GM23338 (cell line): ENCODE measurements at regions not wholly inside any gene's neighbourhood (a gene's known extent, or its start where the extent isn't known, plus 50 kb on each side); places are given as distances from the start of the nearest gene placed in this dataset.
A peak's percentile ranks its signal among the peaks of the same experiment; 100 is the strongest.

Experiments
- ATAC-seq: fragments of 200-7000 bp; cut with Tn5 transposase; 3 replicates; pipeline ENCODE4 v1.9.1; 2020
- DNase-seq: peaks from one replicate; pipeline ENCODE4 v3.0.0-alpha.2; 2015; ENCODE audit warnings: low spot score
- H2AFZ ChIP-seq: fragments of 200-600 bp; sonication (generic); 2 replicates; pipeline ENCODE4 v1.8.0; 2016; ENCODE audit warnings: antibody characterized with exemption, mild to moderate bottlenecking, moderate library complexity
- H3F3A ChIP-seq: fragments of 200-600 bp; sonication (generic); replicated peaks from 2 replicates; pipeline ENCODE4 v1.8.0; 2017; ENCODE audit warnings: antibody characterized with exemption, mixed run types, low read depth
- H3K27ac ChIP-seq: fragments of 200-600 bp; sonication (generic); 2 replicates; pipeline ENCODE4 v1.6.1; 2016; ENCODE audit warnings: low read depth
- H3K27me3 ChIP-seq: fragments of 200-600 bp; sonication (generic); 2 replicates; pipeline ENCODE4 v1.8.0; 2016; ENCODE audit warnings: mild to moderate bottlenecking, mixed run types, moderate library complexity; ENCODE audit not compliant: insufficient read depth
- H3K36me3 ChIP-seq: fragments of 200-600 bp; sonication (generic); 2 replicates; pipeline ENCODE4 v1.8.0; 2016; ENCODE audit warnings: mild to moderate bottlenecking; ENCODE audit not compliant: insufficient read depth
- H3K4me1 ChIP-seq: fragments of 200-600 bp; sonication (generic); 2 replicates; pipeline ENCODE4 v1.8.0; 2016; ENCODE audit warnings: mild to moderate bottlenecking, moderate library complexity; ENCODE audit not compliant: insufficient read depth
- H3K4me2 ChIP-seq: fragments of 200-600 bp; sonication (generic); 2 replicates; pipeline ENCODE4 v1.7.1; 2017; ENCODE audit warnings: mixed run types
- H3K4me3 ChIP-seq: fragments of 200-600 bp; sonication (generic); 2 replicates; pipeline ENCODE4 v1.6.1; 2016; ENCODE audit warnings: mixed run types
- H3K79me2 ChIP-seq: fragments of 200-600 bp; sonication (generic); replicated peaks from 2 replicates; pipeline ENCODE4 v1.8.0; 2017; ENCODE audit warnings: mild to moderate bottlenecking; ENCODE audit not compliant: insufficient read depth
- H3K9me2 ChIP-seq: fragments of 200-600 bp; sonication (generic); 2 replicates; pipeline ENCODE4 v1.8.0; 2017; ENCODE audit not compliant: insufficient read depth
- H4K20me1 ChIP-seq: fragments of 200-600 bp; sonication (generic); replicated peaks from 2 replicates; pipeline ENCODE4 v1.8.0; 2017; ENCODE audit warnings: mild to moderate bottlenecking; ENCODE audit not compliant: insufficient read depth
- H3K27ac Mint-ChIP-seq: 2 replicates; pipeline ENCODE4 v1.8.0; 2020; ENCODE audit warnings: inconsistent platforms, mild to moderate bottlenecking, moderate library complexity, mixed read lengths
- H3K27me3 Mint-ChIP-seq: 3 replicates; pipeline ENCODE4 v1.8.0; 2022; ENCODE audit warnings: low read depth, mild to moderate bottlenecking, moderate library complexity, mixed read lengths, inconsistent platforms; ENCODE audit not compliant: insufficient read depth, poor library complexity
- H3K36me3 Mint-ChIP-seq: 3 replicates; pipeline ENCODE4 v1.8.0; 2021; ENCODE audit warnings: low read depth, mild to moderate bottlenecking, inconsistent platforms, moderate library complexity, mixed read lengths
- H3K4me1 Mint-ChIP-seq: 3 replicates; pipeline ENCODE4 v1.8.0; 2020; ENCODE audit warnings: mild to moderate bottlenecking, inconsistent platforms, mixed read lengths
- H3K4me3 Mint-ChIP-seq: 3 replicates; pipeline ENCODE4 v1.8.0; 2021; ENCODE audit warnings: moderate library complexity, mild to moderate bottlenecking, inconsistent platforms, mixed read lengths
- H3K9me3 Mint-ChIP-seq: 3 replicates; pipeline ENCODE4 v1.8.0; 2020; ENCODE audit warnings: moderate library complexity, mild to moderate bottlenecking, inconsistent platforms, mixed read lengths
- ETS1 ChIP-seq: IDR thresholded peaks from 2 replicates; pipeline ENCODE4 v1.6.1; 2016; ENCODE audit warnings: antibody characterized with exemption
- EZH2 ChIP-seq: fragments of 200-600 bp; sonication (generic); IDR thresholded peaks from one replicate; pipeline ENCODE4 v1.8.0; 2017; ENCODE audit warnings: antibody characterized with exemption, mild to moderate bottlenecking, low read depth; ENCODE audit not compliant: unreplicated experiment
- JUNB ChIP-seq: IDR thresholded peaks from one replicate; pipeline ENCODE4 v1.6.1; 2016; ENCODE audit warnings: antibody characterized with exemption; ENCODE audit not compliant: unreplicated experiment
- NANOG ChIP-seq: IDR thresholded peaks from 2 replicates; pipeline ENCODE4 v1.6.1; 2016; ENCODE audit warnings: antibody characterized with exemption, borderline replicate concordance
- POLR2AphosphoS5 ChIP-seq: IDR thresholded peaks from 2 replicates; pipeline ENCODE4 v1.6.1; 2016; ENCODE audit warnings: antibody characterized with exemption, low read depth
- STAT1 ChIP-seq: IDR thresholded peaks from one replicate; pipeline ENCODE4 v1.6.1; 2016; ENCODE audit warnings: antibody characterized with exemption; ENCODE audit not compliant: unreplicated experiment
- ZNF114 ChIP-seq: fragments of 250-450 bp; sonication (Bioruptor Pico); IDR thresholded peaks from 2 replicates; pipeline ENCODE4 v1.5.0; 2020; ENCODE audit warnings: mild to moderate bottlenecking, moderate library complexity
- ZNF331 ChIP-seq: fragments of 250-450 bp; sonication (Bioruptor Pico); IDR thresholded peaks from 2 replicates; pipeline ENCODE4 v1.5.0; 2020; ENCODE audit warnings: low read depth, mild to moderate bottlenecking, moderate library complexity
- ZNF462 ChIP-seq: fragments of 250-450 bp; sonication (Bioruptor Pico); IDR thresholded peaks from 2 replicates; pipeline ENCODE4 v1.5.0; 2020; ENCODE audit warnings: mild to moderate bottlenecking, moderate library complexity

- Mint-ChIP-seq H3K27me3 (no peaks in the 10 kb centered on the region), H3K9me3 (peaks cover 25% of the 10 kb centered on the region), H3K27ac (no peak overlapping the region), H3K4me1 (peaks cover 13% of the 10 kb centered on the region), H3K4me3 (no peak overlapping the region), H3K36me3 (peaks cover 4% of the 10 kb centered on the region; the same call in 2 of the 3 replicates)
- no peaks in the 10 kb centered on the region for H3K36me3 ChIP-seq
- peaks cover 3% of the 10 kb centered on the region; the same call in 1 of the 2 replicates for H3K4me1 ChIP-seq
- no peaks in the 10 kb centered on the region for H3K79me2 ChIP-seq
- H3K4me2 ChIP-seq, result no peak overlapping the region
- no peak overlapping the region for H3K4me3 ChIP-seq
- H3F3A ChIP-seq, result no peaks in the 10 kb centered on the region
- DNase-seq (no peak), ATAC-seq (no peak)
- H3K27me3 ChIP-seq, result no peaks in the 10 kb centered on the region
- peaks cover 11% of the 10 kb centered on the region for H3K9me2 ChIP-seq
- 0 out of 2 replicates have a peak overlapping the region, but pooled peaks have one; percentile 43 for H2AFZ ChIP-seq
- no peak overlapping the region for H3K27ac ChIP-seq
- H4K20me1 ChIP-seq, result no peaks in the 10 kb centered on the region
- no peak for TF ChIP-seq ZNF114 (CRISPR knock-in tag)
- no peak for TF ChIP-seq STAT1
- no peak for TF ChIP-seq ETS1
- TF ChIP-seq POLR2AphosphoS5, result no peak
- TF ChIP-seq JUNB, result no peak
- TF ChIP-seq NANOG, result no peak
- TF ChIP-seq ZNF462 (CRISPR knock-in tag), result no peak
- no peak for TF ChIP-seq ZNF331 (CRISPR knock-in tag)
- TF ChIP-seq EZH2, result no peak
Measured at GRCh38 chr2:111225856-111226255, 105.1 kb downstream of the BCL2L11 start.
